ENCODE measurements at regions not wholly inside any gene's neighbourhood (a gene's known extent, or its start where the extent isn't known, plus 50 kb on each side); places are given as distances from the start of the nearest gene placed in this dataset.
"Not testable (repeated sequence)": the region's sequence is repeated elsewhere in the genome, so short reads cannot be mapped to it uniquely, and the experiment has no call there.

- Histone ChIP-seq H3K4me1 (ENCODE audit: control insufficient read depth in 3 of 3, insufficient read depth in 3 of 3, low read length in 3 of 3) (no peaks in the 10 kb centered on the region), H3K36me3 (ENCODE audit: control insufficient read depth in 3 of 3, insufficient read depth in 3 of 3, low read length in 3 of 3) (no peaks in the 10 kb centered on the region), H3K9ac (ENCODE audit: low read depth in 1 of 3, low read length in 3 of 3) (no peak overlapping the region), H3K9me3 (ENCODE audit: control insufficient read depth in 3 of 3, low read length in 3 of 3) (no peaks in the 10 kb centered on the region), H3K27ac (ENCODE audit: low read depth, low read length) (no peak overlapping the region), H3K27me3 (ENCODE audit: control insufficient read depth in 3 of 3, insufficient read depth in 3 of 3, low read length in 3 of 3) (no peaks in the 10 kb centered on the region), H3K4me3 (ENCODE audit: low read length in 3 of 3) (no peak overlapping the region)
Observed at GRCh38 chr6:23775127-23775526, 350.9 kb upstream of the NRSN1 start.

GRCh38 chr6:23783901-23784300 lies 342.1 kb upstream of the NRSN1 start:
- H3K4me1 ChIP-seq (ENCODE audit: control insufficient read depth in 3 of 3, insufficient read depth in 3 of 3, low read length in 3 of 3) = no peaks in the 10 kb centered on the region
- H3K4me3 ChIP-seq (ENCODE audit: low read length in 3 of 3) = no peak overlapping the region
- H3K9ac ChIP-seq (ENCODE audit: low read depth in 1 of 3, low read length in 3 of 3) = no peak overlapping the region
- no peaks in the 10 kb centered on the region for H3K27me3 ChIP-seq (ENCODE audit: control insufficient read depth in 3 of 3, insufficient read depth in 3 of 3, low read length in 3 of 3)
- H3K9me3 ChIP-seq (ENCODE audit: control insufficient read depth in 3 of 3, low read length in 3 of 3) = no peaks in the 10 kb centered on the region
- H3K36me3 ChIP-seq (ENCODE audit: control insufficient read depth in 3 of 3, insufficient read depth in 3 of 3, low read length in 3 of 3) = no peaks in the 10 kb centered on the region
- no peak overlapping the region for H3K27ac ChIP-seq (ENCODE audit: low read depth, low read length)

DNA sequence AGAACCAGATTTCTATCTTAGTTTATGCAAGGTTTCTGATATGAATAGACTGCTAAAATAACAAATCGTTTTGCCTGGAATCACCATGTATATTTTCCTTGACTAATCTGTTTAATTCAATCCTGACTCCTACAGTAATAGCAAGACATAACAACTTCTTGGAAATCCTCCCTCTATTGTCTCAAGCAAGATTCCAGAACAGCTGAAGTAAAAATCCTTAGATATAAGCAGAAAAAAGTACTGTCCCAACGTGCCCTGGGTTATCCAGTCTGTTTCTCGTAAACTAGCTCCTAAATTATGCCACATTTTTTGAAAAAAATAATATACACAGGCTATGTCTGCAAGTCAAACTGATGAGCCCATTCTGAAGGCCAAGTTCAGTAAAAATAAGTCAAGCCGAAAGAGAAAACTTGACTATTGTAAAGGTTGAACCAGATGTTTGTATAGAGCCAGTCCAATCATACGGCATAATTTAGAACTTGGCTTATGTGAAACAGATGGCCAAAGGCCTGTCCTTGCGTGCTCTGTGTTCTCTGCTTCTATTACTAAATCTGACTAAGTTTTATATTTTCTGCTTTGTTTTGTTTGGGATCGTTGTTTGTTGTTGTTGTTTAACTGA lies 341.6 kb upstream of the NRSN1 start:
- Histone ChIP-seq H3K27ac (ENCODE audit: low read depth, low read length) (no peak overlapping the region), H3K9ac (ENCODE audit: low read depth in 1 of 3, low read length in 3 of 3) (no peak overlapping the region)

DNA sequence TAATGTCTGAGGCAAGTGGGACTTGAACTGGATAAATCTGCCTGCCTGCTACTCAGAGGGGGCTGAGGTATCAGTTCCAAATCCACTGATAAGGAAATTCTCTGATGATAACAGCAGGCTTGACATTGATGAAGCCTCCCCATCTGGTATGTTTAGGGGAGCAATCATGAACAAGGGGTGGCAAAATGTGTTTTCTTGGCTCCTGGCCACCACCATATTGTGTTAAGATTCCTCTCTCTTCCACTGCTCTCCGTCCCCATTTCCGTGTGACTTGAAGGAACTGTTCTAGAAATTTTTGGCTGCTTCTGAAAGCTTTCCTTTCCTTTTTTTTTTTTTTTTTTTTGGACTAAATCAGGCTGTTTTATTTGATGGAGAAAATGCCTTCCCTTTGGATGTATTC lies 335.3 kb upstream of the NRSN1 start:
- no peaks in the 10 kb centered on the region for H3K9me3 ChIP-seq (ENCODE audit: control insufficient read depth in 3 of 3, low read length in 3 of 3)
- H3K4me1 ChIP-seq (ENCODE audit: control insufficient read depth in 3 of 3, insufficient read depth in 3 of 3, low read length in 3 of 3) = no peaks in the 10 kb centered on the region
- H3K4me3 ChIP-seq (ENCODE audit: low read length in 3 of 3) = no peak overlapping the region
- H3K9ac ChIP-seq (ENCODE audit: low read depth in 1 of 3, low read length in 3 of 3) = no peak overlapping the region
- H3K27ac ChIP-seq (ENCODE audit: low read depth, low read length) = no peak overlapping the region
- H3K27me3 ChIP-seq (ENCODE audit: control insufficient read depth in 3 of 3, insufficient read depth in 3 of 3, low read length in 3 of 3) = no peaks in the 10 kb centered on the region
- H3K36me3 ChIP-seq (ENCODE audit: control insufficient read depth in 3 of 3, insufficient read depth in 3 of 3, low read length in 3 of 3) = no peaks in the 10 kb centered on the region

More for the DNA sequence above, 341.6 kb upstream of the NRSN1 start:
- H3K4me3 ChIP-seq (ENCODE audit: low read length in 3 of 3) = no peak overlapping the region
- no peaks in the 10 kb centered on the region for H3K9me3 ChIP-seq (ENCODE audit: control insufficient read depth in 3 of 3, low read length in 3 of 3)
- H3K36me3 ChIP-seq (ENCODE audit: control insufficient read depth in 3 of 3, insufficient read depth in 3 of 3, low read length in 3 of 3) = no peaks in the 10 kb centered on the region
- H3K27me3 ChIP-seq (ENCODE audit: control insufficient read depth in 3 of 3, insufficient read depth in 3 of 3, low read length in 3 of 3) = no peaks in the 10 kb centered on the region
- no peaks in the 10 kb centered on the region for H3K4me1 ChIP-seq (ENCODE audit: control insufficient read depth in 3 of 3, insufficient read depth in 3 of 3, low read length in 3 of 3)

DNA sequence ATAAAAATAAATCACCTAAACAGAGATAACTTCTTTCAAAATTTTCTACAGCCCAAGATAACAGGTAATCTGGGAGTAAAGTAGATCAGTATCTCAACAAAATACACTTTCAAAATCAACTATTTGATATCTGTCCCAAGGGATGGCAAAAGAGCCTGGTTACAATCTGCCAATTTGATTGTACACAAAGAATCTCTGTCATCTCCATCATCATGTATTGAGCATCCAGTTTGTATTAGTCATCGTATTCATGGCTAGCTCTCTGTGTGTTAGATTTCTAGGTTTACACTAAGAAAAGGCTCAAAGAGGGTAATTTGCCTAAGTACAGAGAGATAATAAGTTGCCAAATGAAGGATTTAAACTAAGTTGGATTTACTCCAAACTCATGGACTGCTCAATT lies 329.0 kb upstream of the NRSN1 start:
- Histone ChIP-seq H3K4me1 (ENCODE audit: control insufficient read depth in 3 of 3, insufficient read depth in 3 of 3, low read length in 3 of 3) (no peaks in the 10 kb centered on the region), H3K9me3 (ENCODE audit: control insufficient read depth in 3 of 3, low read length in 3 of 3) (no peaks in the 10 kb centered on the region), H3K9ac (ENCODE audit: low read depth in 1 of 3, low read length in 3 of 3) (no peak overlapping the region), H3K27ac (ENCODE audit: low read depth, low read length) (no peak overlapping the region), H3K36me3 (ENCODE audit: control insufficient read depth in 3 of 3, insufficient read depth in 3 of 3, low read length in 3 of 3) (no peaks in the 10 kb centered on the region), H3K4me3 (ENCODE audit: low read length in 3 of 3) (no peak overlapping the region), H3K27me3 (ENCODE audit: control insufficient read depth in 3 of 3, insufficient read depth in 3 of 3, low read length in 3 of 3) (no peaks in the 10 kb centered on the region)

DNA sequence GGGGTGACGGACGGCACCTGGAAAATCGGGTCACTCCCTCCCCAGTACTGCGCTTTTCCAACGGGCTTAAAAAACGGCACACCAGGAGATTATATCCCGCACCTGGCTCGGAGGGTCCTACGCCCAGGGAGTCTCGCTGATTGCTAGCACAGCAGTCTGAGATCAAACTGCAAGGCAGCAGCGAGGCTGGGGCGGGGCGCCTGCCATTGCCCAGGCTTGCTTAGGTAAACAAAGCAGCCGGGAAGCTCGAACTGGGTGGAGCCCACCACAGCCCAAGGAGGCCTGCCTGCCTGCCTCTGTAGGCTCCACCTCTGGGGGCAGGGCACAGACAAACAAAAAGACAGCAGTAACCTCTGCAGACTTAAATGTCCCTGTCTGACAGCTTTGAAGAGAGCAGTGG lies 321.7 kb upstream of the NRSN1 start:
- not testable (repeated sequence) for H3K9ac ChIP-seq (ENCODE audit: low read depth in 1 of 3, low read length in 3 of 3); H3K27ac ChIP-seq (ENCODE audit: low read depth, low read length); H3K27me3 ChIP-seq (ENCODE audit: control insufficient read depth in 3 of 3, insufficient read depth in 3 of 3, low read length in 3 of 3); H3K4me3 ChIP-seq (ENCODE audit: low read length in 3 of 3); H3K4me1 ChIP-seq (ENCODE audit: control insufficient read depth in 3 of 3, insufficient read depth in 3 of 3, low read length in 3 of 3); H3K36me3 ChIP-seq (ENCODE audit: control insufficient read depth in 3 of 3, insufficient read depth in 3 of 3, low read length in 3 of 3); H3K9me3 ChIP-seq (ENCODE audit: control insufficient read depth in 3 of 3, low read length in 3 of 3)

- H3K4me3 ChIP-seq (ENCODE audit: low read length in 3 of 3); H3K27ac ChIP-seq (ENCODE audit: low read depth, low read length); H3K9me3 ChIP-seq (ENCODE audit: control insufficient read depth in 3 of 3, low read length in 3 of 3); H3K9ac ChIP-seq (ENCODE audit: low read depth in 1 of 3, low read length in 3 of 3); H3K4me1 ChIP-seq (ENCODE audit: control insufficient read depth in 3 of 3, insufficient read depth in 3 of 3, low read length in 3 of 3); H3K36me3 ChIP-seq (ENCODE audit: control insufficient read depth in 3 of 3, insufficient read depth in 3 of 3, low read length in 3 of 3); H3K27me3 ChIP-seq (ENCODE audit: control insufficient read depth in 3 of 3, insufficient read depth in 3 of 3, low read length in 3 of 3): not testable (repeated sequence)
Observed at GRCh38 chr6:23821141-23821540, 304.9 kb upstream of the NRSN1 start.

GRCh38 chr6:23823421-23823820 lies 302.6 kb upstream of the NRSN1 start:
- Histone ChIP-seq H3K36me3 (ENCODE audit: control insufficient read depth in 3 of 3, insufficient read depth in 3 of 3, low read length in 3 of 3) (no peaks in the 10 kb centered on the region), H3K9ac (ENCODE audit: low read depth in 1 of 3, low read length in 3 of 3) (no peak overlapping the region), H3K4me1 (ENCODE audit: control insufficient read depth in 3 of 3, insufficient read depth in 3 of 3, low read length in 3 of 3) (no peaks in the 10 kb centered on the region), H3K4me3 (ENCODE audit: low read length in 3 of 3) (no peak overlapping the region), H3K27ac (ENCODE audit: low read depth, low read length) (no peak overlapping the region), H3K27me3 (ENCODE audit: control insufficient read depth in 3 of 3, insufficient read depth in 3 of 3, low read length in 3 of 3) (no peaks in the 10 kb centered on the region), H3K9me3 (ENCODE audit: control insufficient read depth in 3 of 3, low read length in 3 of 3) (no peaks in the 10 kb centered on the region)

DNA sequence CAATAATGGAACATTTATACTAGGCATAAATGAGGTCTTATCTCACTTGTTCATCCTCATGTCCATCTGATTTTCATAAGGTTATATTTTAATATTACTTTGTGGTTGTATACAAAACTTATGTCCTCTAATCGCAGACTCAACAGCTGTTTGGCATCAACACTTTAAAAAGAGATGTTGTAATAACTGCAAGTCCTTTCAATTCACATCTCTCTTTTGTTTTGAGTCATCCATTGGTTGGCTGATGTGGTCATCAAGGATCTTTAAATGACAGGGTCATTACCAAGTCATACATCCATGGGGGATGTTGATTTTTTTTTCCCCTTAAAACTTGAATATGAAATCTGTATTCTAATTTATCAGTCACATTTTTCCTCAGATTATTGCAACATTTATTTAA lies 299.4 kb upstream of the NRSN1 start:
- Histone ChIP-seq H3K9ac (ENCODE audit: low read depth in 1 of 3, low read length in 3 of 3) (no peak overlapping the region), H3K9me3 (ENCODE audit: control insufficient read depth in 3 of 3, low read length in 3 of 3) (no peaks in the 10 kb centered on the region), H3K36me3 (ENCODE audit: control insufficient read depth in 3 of 3, insufficient read depth in 3 of 3, low read length in 3 of 3) (no peaks in the 10 kb centered on the region), H3K4me3 (ENCODE audit: low read length in 3 of 3) (no peak overlapping the region), H3K4me1 (ENCODE audit: control insufficient read depth in 3 of 3, insufficient read depth in 3 of 3, low read length in 3 of 3) (no peaks in the 10 kb centered on the region), H3K27me3 (ENCODE audit: control insufficient read depth in 3 of 3, insufficient read depth in 3 of 3, low read length in 3 of 3) (no peaks in the 10 kb centered on the region), H3K27ac (ENCODE audit: low read depth, low read length) (no peak overlapping the region)

DNA sequence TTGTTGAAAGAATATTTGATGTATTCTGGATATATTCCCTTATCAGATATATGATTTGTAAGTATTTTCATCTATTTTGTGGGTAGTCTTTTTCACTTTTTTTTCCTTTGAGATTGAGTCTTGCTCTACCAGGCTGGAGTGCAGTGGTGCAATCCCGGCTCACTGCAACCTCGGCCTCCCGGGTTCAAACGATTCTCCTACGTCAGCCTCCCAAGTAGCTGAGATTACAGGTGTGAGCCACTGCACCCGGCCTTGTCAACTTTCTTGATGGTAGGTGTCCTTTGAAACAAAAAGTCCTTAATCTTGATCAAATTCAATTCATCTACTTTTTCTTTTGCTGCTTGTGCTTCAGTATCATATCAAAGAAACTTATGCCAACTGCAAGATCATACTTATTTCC lies 297.2 kb upstream of the NRSN1 start:
- no peaks in the 10 kb centered on the region for H3K36me3 ChIP-seq (ENCODE audit: control insufficient read depth in 3 of 3, insufficient read depth in 3 of 3, low read length in 3 of 3)
- H3K4me1 ChIP-seq (ENCODE audit: control insufficient read depth in 3 of 3, insufficient read depth in 3 of 3, low read length in 3 of 3) = no peaks in the 10 kb centered on the region
- H3K9ac ChIP-seq (ENCODE audit: low read depth in 1 of 3, low read length in 3 of 3) = no peak overlapping the region
- H3K27ac ChIP-seq (ENCODE audit: low read depth, low read length) = no peak overlapping the region
- H3K27me3 ChIP-seq (ENCODE audit: control insufficient read depth in 3 of 3, insufficient read depth in 3 of 3, low read length in 3 of 3) = no peaks in the 10 kb centered on the region
- no peak overlapping the region for H3K4me3 ChIP-seq (ENCODE audit: low read length in 3 of 3)
- H3K9me3 ChIP-seq (ENCODE audit: control insufficient read depth in 3 of 3, low read length in 3 of 3) = no peaks in the 10 kb centered on the region

- no peaks in the 10 kb centered on the region for H3K36me3 ChIP-seq (ENCODE audit: control insufficient read depth in 3 of 3, insufficient read depth in 3 of 3, low read length in 3 of 3)
- no peaks in the 10 kb centered on the region for H3K9me3 ChIP-seq (ENCODE audit: control insufficient read depth in 3 of 3, low read length in 3 of 3)
- H3K27me3 ChIP-seq (ENCODE audit: control insufficient read depth in 3 of 3, insufficient read depth in 3 of 3, low read length in 3 of 3) = no peaks in the 10 kb centered on the region
- no peak overlapping the region for H3K9ac ChIP-seq (ENCODE audit: low read depth in 1 of 3, low read length in 3 of 3)
- no peak overlapping the region for H3K4me3 ChIP-seq (ENCODE audit: low read length in 3 of 3)
- H3K27ac ChIP-seq (ENCODE audit: low read depth, low read length) = no peak overlapping the region
- H3K4me1 ChIP-seq (ENCODE audit: control insufficient read depth in 3 of 3, insufficient read depth in 3 of 3, low read length in 3 of 3) = no peaks in the 10 kb centered on the region
Observed at GRCh38 chr6:23841116-23841515, 284.9 kb upstream of the NRSN1 start.
